ENCODE measurements at regions not wholly inside any gene's neighbourhood (a gene's known extent, or its start where the extent isn't known, plus 50 kb on each side); places are given as distances from the start of the nearest gene placed in this dataset.

DNA sequence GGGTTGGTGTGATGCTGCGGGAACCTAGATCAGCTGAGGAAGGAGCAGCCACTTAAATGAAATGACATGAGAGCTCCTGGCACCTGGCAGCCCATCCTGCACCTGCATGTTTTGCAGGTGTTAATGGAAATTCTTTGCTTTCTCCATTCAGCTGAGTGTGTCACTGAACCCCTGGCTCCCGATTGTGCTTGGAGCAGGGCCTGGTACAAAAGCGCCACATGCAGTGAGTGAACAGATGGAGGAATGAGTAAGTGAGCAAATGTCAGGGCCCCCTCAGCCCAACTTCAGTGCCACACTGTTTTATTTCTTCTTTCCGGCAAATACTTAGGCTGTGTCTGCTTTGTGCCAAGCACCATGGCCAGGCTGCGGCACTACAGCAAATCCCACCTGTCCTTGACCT lies 132.2 kb downstream of the ASB7 start:
- TF ChIP-seq EP300 (IDR thresholded peaks at IDR 0.05; ENCODE audit: borderline replicate concordance in 1 of 2, low read depth in 2 of 2, low read length in 2 of 2), result no peak
- TF ChIP-seq, protein P1, sequence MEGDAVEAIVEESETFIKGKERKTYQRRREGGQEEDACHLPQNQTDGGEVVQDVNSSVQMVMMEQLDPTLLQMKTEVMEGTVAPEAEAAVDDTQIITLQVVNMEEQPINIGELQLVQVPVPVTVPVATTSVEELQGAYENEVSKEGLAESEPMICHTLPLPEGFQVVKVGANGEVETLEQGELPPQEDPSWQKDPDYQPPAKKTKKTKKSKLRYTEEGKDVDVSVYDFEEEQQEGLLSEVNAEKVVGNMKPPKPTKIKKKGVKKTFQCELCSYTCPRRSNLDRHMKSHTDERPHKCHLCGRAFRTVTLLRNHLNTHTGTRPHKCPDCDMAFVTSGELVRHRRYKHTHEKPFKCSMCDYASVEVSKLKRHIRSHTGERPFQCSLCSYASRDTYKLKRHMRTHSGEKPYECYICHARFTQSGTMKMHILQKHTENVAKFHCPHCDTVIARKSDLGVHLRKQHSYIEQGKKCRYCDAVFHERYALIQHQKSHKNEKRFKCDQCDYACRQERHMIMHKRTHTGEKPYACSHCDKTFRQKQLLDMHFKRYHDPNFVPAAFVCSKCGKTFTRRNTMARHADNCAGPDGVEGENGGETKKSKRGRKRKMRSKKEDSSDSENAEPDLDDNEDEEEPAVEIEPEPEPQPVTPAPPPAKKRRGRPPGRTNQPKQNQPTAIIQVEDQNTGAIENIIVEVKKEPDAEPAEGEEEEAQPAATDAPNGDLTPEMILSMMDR (IDR thresholded peaks at IDR 0.05; ENCODE audit: control extremely low read depth in 1 of 3, insufficient read depth in 1 of 3, low read depth in 1 of 3, low read length in 3 of 3), result no peak
- no peak for TF ChIP-seq POLR2A (IDR thresholded peaks at IDR 0.05; ENCODE audit: control extremely low read depth in 1 of 2, low read depth in 2 of 2, low read length in 2 of 2)
- TF ChIP-seq, protein P2, sequence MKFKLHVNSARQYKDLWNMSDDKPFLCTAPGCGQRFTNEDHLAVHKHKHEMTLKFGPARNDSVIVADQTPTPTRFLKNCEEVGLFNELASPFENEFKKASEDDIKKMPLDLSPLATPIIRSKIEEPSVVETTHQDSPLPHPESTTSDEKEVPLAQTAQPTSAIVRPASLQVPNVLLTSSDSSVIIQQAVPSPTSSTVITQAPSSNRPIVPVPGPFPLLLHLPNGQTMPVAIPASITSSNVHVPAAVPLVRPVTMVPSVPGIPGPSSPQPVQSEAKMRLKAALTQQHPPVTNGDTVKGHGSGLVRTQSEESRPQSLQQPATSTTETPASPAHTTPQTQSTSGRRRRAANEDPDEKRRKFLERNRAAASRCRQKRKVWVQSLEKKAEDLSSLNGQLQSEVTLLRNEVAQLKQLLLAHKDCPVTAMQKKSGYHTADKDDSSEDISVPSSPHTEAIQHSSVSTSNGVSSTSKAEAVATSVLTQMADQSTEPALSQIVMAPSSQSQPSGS (IDR thresholded peaks at IDR 0.05; ENCODE audit: low read length), result no peak
- TF ChIP-seq EZH2 (IDR thresholded peaks at IDR 0.05; ENCODE audit: low read depth, low read length, severe bottlenecking), result no peak
- no peak for TF ChIP-seq SUZ12 (IDR thresholded peaks at IDR 0.05; ENCODE audit: low read length)
- TF ChIP-seq GABPA (IDR thresholded peaks at IDR 0.05; ENCODE audit: borderline replicate concordance, insufficient read depth, low read length), result no peak
- no peak for TF ChIP-seq SIN3A (conservative IDR thresholded peaks at IDR 0.05 in 1 of 2, IDR thresholded peaks at IDR 0.05 in 1 of 2; ENCODE audit: low read depth in 1 of 2, low read length in 2 of 2)

Measured in H1 (cell line).